ENCODE measurements at regions not wholly inside any gene's neighbourhood (a gene's known extent, or its start where the extent isn't known, plus 50 kb on each side); places are given as distances from the start of the nearest gene placed in this dataset.
A peak's percentile ranks its signal among the peaks of the same experiment; 100 is the strongest.

DNA sequence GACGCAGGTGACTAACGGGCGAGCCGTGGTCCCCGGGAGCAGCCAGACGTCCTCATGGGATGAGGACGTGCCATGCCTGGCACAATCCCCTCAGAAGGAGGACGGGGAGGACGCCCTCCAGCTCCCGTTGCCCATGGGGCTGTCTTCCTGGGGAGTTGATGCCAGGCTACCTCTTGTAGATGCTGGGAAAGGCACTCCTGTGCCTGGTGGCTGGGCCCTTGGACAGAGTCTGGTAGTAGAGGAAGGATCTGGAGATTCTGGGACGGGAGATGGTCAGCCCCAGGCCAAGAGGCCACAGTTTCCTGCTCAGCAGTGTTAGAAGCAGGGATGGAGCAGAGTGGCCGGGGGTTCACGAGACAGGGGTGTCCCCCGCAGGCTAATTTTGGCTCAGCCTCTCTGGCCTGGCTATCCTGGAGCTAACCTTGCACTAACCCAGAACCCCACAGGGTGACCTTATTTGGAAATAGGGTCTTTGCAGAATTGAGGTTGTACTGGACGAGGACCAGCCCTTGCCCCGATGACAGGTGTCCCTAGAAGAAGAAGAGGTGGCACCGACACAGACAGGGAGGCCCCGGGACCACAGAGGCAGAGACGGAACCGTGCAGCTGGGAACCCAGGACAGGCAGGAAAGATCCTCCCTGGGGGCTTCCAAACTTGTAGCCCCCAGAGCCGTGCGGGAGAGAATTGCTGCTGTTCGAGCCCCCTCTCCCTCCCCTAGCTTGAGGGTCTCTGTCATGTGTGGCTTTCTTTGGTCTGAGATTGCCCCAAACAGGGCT lies 50.1 kb upstream of the ADRA2C start:
- no peak for DNase-seq

DNA sequence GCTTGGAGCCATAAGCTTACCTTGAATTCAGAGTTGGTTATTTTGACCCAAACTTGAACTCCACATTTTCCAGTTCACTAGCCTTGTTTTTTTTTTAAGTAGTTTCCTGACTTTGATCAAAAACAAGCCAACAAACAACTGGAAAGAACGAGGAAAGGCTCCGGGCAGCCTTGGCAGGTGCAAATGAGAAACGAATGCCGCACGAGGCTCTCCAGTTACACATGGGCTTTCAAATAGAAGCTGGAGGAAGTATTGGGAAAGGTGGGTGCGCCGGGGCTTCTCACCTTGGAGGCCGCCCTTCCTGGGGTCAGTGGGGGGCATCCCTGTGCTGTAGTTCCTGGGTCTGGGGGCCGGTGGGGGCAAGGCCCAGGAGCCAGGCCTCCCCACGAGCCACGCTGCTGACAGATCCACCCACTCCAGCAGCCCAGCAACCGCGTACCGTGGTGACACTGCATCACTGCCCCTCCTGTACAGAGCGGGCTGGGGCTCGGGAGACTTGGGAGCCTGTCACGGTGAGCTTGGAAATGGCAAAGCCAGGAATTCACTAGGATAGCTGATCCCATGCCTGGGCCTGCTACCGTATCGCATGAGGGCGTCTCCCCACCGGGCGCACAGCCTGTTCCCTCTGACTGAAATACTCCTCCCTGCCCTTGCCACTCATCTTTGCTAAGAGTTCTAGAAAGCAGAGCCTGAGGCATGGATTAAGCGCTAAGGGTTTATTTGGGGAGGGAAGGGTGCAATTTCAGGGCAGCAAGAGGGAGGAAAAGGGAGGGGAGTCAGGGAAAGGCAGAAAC lies 50.9 kb upstream of the ADRA2C start:
- DNase-seq = no peak

- no peak for DNase-seq
Observed at GRCh38 chr4:3714642-3715001, 51.6 kb upstream of the ADRA2C start.

DNA sequence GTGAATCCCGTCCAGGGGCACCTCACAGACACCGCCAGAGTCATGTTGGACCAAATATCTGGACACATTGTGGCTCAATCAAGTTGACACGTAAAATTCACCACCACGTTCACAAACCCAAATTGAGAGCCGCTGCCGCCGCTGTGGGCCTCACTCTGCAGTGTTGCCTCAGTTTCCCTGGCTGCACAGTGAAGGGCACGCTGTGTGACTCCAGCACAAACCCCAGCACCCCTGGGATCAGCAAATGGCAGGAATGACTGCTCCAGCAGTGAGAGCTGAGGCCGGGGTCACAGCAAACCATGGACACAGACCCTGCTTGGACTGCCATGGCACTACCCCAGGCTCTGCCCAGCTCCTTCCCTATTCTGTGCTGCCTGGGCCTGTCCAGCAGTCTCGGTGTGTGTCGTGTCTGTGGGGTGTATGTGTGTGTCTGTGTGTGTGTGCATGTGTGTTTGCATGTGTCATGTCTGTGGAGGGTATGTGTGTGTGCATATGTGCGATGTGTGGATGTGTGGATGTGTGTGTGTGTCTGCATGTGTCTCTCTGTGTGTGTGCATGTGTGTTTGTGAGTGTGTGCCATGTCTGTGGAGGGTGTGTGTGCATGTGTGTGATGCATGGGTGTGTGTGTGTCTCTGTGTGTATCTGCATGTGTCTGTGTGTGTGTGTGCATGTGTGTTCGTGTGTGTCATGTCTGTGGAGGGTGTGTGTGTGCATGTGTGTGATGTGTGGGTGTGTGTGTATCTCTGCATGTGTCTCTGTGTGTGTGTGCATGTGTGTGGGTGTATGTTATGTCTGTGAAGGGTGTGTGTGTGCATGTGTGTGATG lies 52.2 kb upstream of the ADRA2C start:
- DNase-seq = no peak

DNA sequence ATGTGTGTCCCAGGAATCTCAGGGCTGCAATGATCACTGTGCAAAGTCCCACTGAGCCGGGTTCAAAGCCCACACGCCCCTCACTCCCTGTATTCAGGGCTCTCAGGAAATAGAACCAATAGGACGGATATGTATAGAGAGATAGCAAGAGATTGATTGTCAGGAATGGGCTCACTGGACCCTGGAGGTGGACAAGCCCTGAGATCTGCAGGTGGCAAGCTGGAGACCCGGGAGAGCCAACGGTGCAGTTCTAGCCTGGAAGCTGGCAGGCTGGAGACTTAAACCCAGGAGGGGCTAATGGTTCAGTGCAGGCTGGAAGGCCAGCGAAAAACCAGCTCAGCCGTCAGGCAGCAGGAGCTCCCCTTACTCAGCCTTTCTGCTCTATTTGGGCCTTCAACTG lies 52.8 kb upstream of the ADRA2C start:
- no peak for DNase-seq

GRCh38 chr4:3712936-3713335 lies 53.2 kb upstream of the ADRA2C start:
- no peak for DNase-seq

- no peak for DNase-seq
Observed at GRCh38 chr4:3712112-3712805, 53.9 kb upstream of the ADRA2C start.

GRCh38 chr4:3711183-3712111 lies 54.7 kb upstream of the ADRA2C start:
- no peak for DNase-seq

DNA sequence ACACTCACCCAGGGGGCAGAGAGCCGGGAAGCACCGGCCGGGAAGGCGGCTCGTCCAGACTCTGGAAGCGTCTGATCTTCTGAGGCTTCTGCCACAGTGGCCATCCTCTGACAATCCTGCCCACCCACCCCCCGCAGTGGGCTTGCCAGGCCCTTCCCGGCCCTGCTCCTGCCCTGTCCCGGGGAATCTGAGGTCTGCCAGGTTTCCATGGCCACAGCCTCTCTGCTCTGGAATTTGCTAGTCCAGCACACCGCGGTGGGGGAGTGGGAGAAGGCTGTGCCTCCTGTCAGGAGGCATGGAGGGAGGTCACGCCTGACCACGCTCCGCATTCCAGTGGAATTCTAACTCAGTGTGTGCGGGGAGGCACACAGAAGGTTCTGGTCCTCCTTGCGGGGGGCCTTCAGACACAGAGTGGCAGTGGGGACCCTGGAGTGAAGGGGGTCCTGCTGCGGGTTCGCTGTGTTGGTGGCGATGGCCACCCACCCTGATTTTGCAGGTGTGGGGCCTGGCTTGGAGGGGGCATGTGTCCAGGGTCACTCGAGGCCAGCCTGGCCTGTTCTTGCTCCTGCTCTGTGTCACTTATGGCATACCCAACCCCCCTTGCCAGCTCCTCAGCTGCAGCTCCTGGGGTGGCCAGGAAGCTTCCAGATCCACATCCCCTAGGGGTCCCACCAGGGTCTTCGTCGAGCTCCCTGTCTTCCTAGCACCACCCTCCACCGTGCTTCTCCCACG lies 55.6 kb upstream of the ADRA2C start:
- DNase-seq = no peak

DNA sequence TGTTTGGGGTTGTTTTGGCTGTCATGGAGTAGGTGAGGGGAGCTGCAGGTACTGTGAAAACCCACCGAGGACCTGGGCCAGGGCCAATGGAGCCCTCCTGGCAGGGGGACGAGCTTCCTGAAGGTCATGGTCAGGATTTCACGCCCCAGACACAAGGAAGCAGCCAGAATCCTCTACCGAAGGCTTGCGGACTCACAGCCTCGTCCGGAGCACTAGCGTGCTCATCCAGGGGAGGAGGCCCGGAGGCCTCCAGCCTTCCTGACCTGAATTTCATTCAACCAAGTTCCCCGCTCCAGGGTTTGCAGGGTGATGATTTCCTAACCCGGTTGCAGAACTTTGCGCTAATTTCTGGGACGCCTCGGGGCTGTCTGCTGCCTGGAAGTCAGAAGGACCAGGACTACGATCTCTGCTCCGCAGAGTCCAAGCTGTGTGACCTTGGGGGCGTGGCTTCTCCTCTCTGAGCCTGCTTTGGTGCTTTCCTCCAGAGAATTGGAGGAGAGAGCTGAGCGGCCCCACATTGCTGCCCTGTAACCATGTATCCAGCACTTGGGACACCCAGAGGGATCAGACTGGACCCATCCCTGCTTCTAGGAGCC lies 56.2 kb upstream of the ADRA2C start:
- no peak for DNase-seq

- DNase-seq = no peak
Observed at GRCh38 chr4:3709061-3709845, 56.9 kb upstream of the ADRA2C start.

DNA sequence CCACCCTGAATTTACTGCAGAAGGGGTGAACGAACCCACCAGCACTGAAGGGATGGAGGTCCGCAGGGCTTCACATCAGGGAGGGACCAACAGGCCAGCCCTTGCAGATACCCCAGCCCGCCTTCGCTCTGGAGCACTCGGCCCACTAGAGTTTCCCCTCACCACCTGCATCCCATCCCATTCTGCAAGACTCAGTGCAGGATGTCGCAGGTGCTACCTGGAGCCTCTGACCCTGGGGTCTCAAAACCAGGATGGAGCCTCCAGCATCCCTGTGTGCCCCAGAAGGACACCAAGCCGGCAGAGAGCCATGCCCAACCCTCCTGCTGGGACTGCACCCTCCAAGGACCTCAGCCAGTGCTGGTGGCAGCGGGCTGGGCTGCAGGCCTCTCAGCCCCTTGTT lies 57.6 kb upstream of the ADRA2C start:
- no peak for DNase-seq

GRCh38 chr4:3708103-3708510 lies 58.1 kb upstream of the ADRA2C start:
- peak; percentile 20 for DNase-seq

GRCh38 chr4:3707423-3708102 lies 58.6 kb upstream of the ADRA2C start:
- DNase-seq = no peak

DNA sequence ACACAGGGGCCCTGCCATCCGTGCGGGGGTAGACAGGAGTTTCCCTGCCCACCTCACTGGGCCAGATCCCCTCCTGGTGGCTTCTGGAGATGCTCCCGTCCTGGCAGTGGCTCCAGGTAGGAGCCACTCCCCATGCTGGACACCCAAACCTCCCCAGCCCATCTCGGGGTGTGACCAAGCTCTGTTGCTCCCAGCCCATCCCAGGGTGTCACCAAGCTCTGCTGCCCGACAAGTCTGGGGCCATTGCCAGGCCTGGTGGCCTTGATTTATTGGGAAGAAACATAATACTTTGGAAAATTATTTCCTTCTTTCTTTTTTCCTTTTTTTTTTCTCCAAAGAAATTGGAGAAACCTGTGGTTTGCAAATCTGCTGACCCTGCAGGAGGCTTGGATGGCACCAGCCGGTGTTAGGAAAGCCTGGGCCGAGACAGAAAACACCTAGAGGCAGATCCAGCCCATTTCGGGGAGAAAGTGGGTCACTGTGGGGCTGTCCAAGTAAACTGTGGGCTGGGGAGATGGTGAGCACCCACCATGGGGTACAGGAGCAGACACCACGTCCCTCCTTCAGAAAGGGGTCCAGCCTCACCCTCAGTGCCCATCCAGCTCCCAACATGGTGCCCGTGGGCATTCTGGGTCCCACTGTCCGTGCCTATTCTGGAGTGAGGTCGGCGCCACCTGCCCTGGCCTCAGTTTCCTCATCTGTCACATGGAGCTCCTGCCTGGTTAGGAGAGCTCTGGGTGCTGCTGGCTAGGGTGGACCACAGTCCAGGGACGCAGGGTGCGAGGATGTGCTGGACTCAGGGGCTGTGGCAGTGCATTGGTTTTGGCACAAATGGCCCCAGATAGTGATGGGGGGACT lies 59.4 kb upstream of the ADRA2C start:
- DNase-seq = no peak

DNA sequence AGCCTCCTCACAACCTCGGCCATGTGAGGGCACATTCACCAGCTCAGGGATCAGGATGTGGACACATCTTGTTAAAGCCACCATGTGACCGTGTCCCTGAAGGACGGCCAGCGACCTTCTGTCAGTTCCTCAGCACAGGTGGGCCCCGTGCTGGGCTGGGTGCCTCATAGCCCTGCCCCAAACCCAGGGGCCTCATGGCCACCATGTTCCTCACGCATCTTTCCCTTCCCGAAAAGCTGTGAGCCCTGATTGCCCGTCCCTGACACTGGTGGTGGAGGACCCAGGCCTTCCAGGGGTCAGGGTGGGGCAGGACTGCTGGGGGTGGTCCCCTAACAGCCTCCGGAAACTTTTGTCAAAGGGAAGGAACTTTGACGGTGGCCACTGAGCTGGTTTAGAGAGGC lies 60.1 kb upstream of the ADRA2C start:
- DNase-seq = no peak

DNA sequence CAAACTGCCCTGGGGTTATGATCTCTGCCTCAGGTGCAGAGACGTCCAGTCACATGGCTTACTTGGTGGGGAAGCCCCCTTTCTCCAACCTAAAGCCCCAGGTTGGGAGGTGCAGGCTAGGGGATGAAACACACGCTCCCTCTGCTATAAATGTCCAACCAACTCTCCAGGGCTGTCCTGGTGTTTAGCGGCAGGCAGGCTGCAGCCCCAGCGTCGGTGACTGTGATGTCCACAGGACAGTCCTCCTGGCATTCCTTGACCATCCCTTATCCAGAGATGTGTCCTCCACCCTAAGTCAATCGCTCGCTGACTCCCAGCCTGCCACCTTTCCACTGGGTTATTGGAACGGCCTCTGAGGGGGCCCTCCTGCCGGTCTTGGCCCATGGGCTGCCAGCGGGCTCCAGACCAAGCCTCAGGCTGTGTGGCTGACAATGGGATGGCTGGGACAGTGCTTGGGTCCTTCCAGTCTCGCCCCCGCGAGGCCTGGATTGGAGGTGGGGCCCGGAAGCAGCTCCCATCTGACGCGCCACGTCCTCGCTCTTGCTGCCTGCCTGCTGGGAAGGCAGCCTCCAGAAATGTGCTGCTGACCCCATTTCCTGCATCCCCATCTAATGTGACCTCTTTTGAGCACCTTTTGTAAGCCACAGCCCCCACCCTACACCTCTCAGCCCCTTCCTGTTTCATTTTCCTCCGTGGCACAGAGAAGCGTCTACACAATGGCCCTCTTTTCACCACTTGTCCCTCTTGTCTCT lies 60.8 kb upstream of the ADRA2C start:
- DNase-seq = no peak
